Gastroesophageal sphincter (tissue), 4 donors: ENCODE measurements at regions not wholly inside any gene's neighbourhood (a gene's known extent, or its start where the extent isn't known, plus 50 kb on each side); places are given as distances from the start of the nearest gene placed in this dataset.
"Not testable (repeated sequence)": the region's sequence is repeated elsewhere in the genome, so short reads cannot be mapped to it uniquely, and the experiment has no call there.

Source experiments
- ATAC-seq: fragments of 150-250 bp; one replicate; pipeline ENCODE4 v1.9.1; 2016; ENCODE audit warnings: mild to moderate bottlenecking, moderate library complexity
- H3K27ac ChIP-seq, 4 donors: fragments of 200-600 bp; sonication (generic) in 3 of 4; 1 replicate in 3 of 4; 2 replicates in 1 of 4; pipeline ENCODE4 v1.5.1; 2016 to 2019
- H3K27me3 ChIP-seq: fragments of 200-600 bp; sonication (generic); one replicate; pipeline ENCODE4 v1.5.1; 2019
- H3K36me3 ChIP-seq, 2 donors: fragments of 200-600 bp; sonication (generic); one replicate each; pipeline ENCODE4 v1.5.1; 2019; ENCODE audit warnings: control low read depth in 1 of 2
- H3K4me1 ChIP-seq, 3 donors: fragments of 200-600 bp; sonication (generic); 1 replicate in 2 of 3; 2 replicates in 1 of 3; pipeline ENCODE4 v1.5.1; 2016 to 2019; ENCODE audit warnings: control low read depth in 2 of 3
- H3K4me3 ChIP-seq, 2 donors: fragments of 200-600 bp; sonication (generic); one replicate each; pipeline ENCODE4 v1.5.1; 2019; ENCODE audit warnings: mild to moderate bottlenecking in 1 of 2, moderate library complexity in 1 of 2
- H3K9me3 ChIP-seq, 3 donors: fragments of 200-600 bp; sonication (generic); one replicate each; pipeline ENCODE4 v1.5.1; 2017 to 2019; ENCODE audit warnings: control low read depth in 2 of 3
- WGBS, 2 donors: methylation state at CpG; one replicate each; pipeline ENCODE4 v1.1.5; 2018; ENCODE audit warnings: low coverage in 1 of 2; 5-methylcytosine and 5-hydroxymethylcytosine counted together
- TF ChIP-seq, protein P1 (sequence below), 4 experiments: fragments of 200-600 bp in 2 of 4; fragments of 450-650 bp in 2 of 4; sonication (generic) in 1 of 4; IDR thresholded peaks; one replicate each; pipeline ENCODE4 v1.5.1; 2017 to 2019; ENCODE audit warnings: antibody characterized with exemption in 4 of 4, mild to moderate bottlenecking in 2 of 4, moderate library complexity in 2 of 4

- not testable (repeated sequence) for H3K4me1 ChIP-seq, H3K36me3 ChIP-seq, H3K4me3 ChIP-seq, H3K9me3 ChIP-seq, ATAC-seq, H3K27ac ChIP-seq
- WGBS, 2 donors: 36 to 40% methylated on average over 4 to 7 of the region's 8 CpGs
- H3K27me3 ChIP-seq: peaks cover 21% of the 10 kb centered on the region
Measured at GRCh38 chr11:3511416-3512132, 130.2 kb downstream of the ART5 start.

DNA sequence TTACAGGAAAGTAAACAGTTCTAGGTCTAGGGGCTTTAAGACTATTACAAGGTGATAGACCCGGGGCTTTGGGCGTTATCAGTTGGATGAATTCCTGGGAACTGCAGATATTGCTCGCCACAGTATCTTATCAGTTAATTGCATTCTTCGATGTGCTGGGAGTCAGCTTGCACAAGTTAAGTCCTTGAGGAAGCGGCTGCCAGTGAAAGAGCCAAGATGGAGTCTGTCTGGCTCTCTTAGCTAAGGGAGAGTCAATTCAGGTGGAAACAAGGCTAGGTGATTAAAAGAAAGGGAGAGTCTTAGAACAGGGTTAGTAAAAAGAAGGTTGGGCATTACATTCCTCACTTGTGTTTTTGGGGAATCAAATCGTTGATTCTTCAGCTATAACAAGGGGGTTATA, 130.6 kb upstream of the ZNF195 start:
- ATAC-seq: not testable (repeated sequence)
- 20 to 62% methylated on average over 6 of the region's 6 CpGs for whole genome bisulfite sequencing, 2 donors

DNA sequence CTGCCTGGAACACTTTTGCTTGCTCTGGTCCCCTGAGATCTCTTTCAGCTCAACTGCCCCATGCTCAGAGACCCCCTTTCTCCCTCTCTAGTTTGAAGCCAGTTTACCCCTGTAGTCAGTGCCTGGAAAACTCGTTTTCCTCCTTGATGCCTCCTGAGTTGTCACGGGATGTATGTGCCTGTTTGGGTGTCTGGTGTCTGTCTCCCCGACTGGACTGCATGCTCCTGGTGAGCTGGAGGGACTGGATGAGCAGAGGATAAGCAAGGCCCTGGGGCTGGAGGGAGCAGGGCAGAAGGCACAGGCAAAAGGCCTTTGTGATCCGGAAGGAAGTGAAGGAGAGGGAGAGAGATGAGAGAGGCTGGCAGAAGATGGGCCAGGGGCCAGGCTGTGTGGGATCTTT, 120.3 kb upstream of the ZNF195 start:
- not testable (repeated sequence) for H3K36me3 ChIP-seq, H3K27ac ChIP-seq
- WGBS, 2 donors: 47% methylated on average over 2 of the region's 4 CpGs; no CpG with 5 or more reads in 1 of the 2 donors

More for the DNA sequence above, 130.6 kb upstream of the ZNF195 start:
- H3K27ac ChIP-seq, H3K4me3 ChIP-seq, H3K9me3 ChIP-seq, H3K36me3 ChIP-seq, H3K4me1 ChIP-seq: not testable (repeated sequence)
- peaks cover 21% of the 10 kb centered on the region for H3K27me3 ChIP-seq

GRCh38 chr11:3498356-3498755, 119.4 kb upstream of the ZNF195 start:
- H3K4me3 ChIP-seq, ATAC-seq, H3K27me3 ChIP-seq, H3K27ac ChIP-seq, H3K9me3 ChIP-seq, H3K36me3 ChIP-seq, H3K4me1 ChIP-seq: not testable (repeated sequence)
- WGBS, 2 donors: no CpG with 5 or more reads among the region's 4 CpGs

More for the DNA sequence above, 120.3 kb upstream of the ZNF195 start:
- H3K27me3 ChIP-seq, H3K4me3 ChIP-seq, H3K9me3 ChIP-seq, H3K4me1 ChIP-seq, ATAC-seq: not testable (repeated sequence)

GRCh38 chr11:3493152-3493551, 114.2 kb upstream of the ZNF195 start:
- not testable (repeated sequence) for ATAC-seq, H3K27ac ChIP-seq, H3K36me3 ChIP-seq, H3K9me3 ChIP-seq, H3K27me3 ChIP-seq, H3K4me1 ChIP-seq, H3K4me3 ChIP-seq
- WGBS, 2 donors: no CpG with 5 or more reads among the region's 4 CpGs

DNA sequence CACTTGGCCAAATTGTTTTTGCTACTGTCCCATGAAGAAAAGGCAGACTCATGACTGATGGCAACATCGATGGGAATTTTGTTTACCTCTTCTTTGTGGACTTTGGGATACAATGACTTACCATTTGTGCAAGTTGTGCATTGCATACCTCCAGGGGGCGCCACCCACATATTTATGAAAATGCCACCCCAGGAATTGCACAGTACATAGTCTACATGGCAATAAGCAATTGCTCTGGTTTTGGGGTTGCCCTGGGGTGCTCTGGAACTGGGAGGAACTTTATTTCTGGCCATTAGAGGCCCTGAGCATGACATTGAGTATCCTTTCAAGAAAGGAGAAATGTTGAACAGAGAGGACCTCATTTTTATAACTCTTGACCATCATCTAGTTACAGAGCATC, 109.1 kb upstream of the ZNF195 start:
- not testable (repeated sequence) for H3K9me3 ChIP-seq, H3K4me1 ChIP-seq, H3K27ac ChIP-seq, H3K4me3 ChIP-seq, H3K36me3 ChIP-seq, ATAC-seq, H3K27me3 ChIP-seq
- WGBS, 2 donors: 20% methylated on average over 1 of the region's 2 CpGs; no CpG with 5 or more reads in 1 of the 2 donors

- H3K27me3 ChIP-seq, H3K4me1 ChIP-seq, H3K4me3 ChIP-seq, H3K9me3 ChIP-seq, ATAC-seq, H3K27ac ChIP-seq, H3K36me3 ChIP-seq: not testable (repeated sequence)
- WGBS, 2 donors: no CpG with 5 or more reads among the region's 10 CpGs
Measured at GRCh38 chr11:3485737-3486136, 106.8 kb upstream of the ZNF195 start.

DNA sequence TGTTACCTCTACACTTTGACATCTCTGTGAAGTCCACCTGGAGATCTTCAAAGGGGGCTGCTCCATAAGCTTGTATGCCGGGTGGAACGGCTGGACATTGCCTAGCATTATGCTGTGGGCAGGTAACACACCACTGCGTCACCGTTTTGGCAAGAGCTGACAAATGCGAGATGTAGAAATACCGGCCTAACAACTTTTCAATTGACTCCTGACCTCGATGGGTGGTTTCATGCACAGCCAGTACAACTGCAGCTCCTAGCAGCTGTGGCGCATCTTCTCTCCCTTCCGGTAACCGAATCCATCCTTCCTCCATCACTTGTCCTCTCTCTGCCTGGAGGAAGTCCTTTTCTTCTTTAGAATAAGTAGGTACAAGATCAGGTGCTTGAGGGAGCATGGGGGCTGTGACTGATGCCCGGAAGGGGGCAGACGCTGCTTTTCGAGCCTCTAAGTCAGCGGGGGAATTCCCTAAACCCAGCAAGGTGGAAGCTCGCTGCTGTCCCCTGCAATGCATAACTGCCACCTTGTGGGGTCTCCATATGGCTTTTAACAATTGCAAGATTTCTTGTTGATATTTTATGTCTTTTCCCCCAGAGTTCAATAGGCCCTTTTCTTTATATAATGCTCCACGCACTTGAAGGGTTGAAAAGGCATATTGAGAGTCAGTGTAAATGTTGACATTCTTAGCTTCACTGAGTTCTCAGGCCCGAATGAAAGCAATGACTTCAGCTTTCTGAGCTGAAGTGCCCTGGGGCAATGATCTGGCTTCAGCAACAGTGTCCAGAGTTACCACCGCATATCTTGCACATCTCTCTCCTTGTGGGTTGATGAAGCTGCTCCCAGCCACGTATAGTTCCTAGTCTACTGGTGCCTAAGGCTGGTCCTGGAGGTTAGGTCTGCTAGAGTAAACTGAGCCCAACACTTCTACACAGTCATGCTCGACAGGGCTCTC, 98.3 kb upstream of the ZNF195 start:
- H3K4me1 ChIP-seq, H3K36me3 ChIP-seq, H3K4me3 ChIP-seq, H3K27me3 ChIP-seq, ATAC-seq, H3K9me3 ChIP-seq, H3K27ac ChIP-seq: not testable (repeated sequence)
- 60 to 75% methylated on average over 3 to 16 of the region's 20 CpGs for WGBS, 2 donors

DNA sequence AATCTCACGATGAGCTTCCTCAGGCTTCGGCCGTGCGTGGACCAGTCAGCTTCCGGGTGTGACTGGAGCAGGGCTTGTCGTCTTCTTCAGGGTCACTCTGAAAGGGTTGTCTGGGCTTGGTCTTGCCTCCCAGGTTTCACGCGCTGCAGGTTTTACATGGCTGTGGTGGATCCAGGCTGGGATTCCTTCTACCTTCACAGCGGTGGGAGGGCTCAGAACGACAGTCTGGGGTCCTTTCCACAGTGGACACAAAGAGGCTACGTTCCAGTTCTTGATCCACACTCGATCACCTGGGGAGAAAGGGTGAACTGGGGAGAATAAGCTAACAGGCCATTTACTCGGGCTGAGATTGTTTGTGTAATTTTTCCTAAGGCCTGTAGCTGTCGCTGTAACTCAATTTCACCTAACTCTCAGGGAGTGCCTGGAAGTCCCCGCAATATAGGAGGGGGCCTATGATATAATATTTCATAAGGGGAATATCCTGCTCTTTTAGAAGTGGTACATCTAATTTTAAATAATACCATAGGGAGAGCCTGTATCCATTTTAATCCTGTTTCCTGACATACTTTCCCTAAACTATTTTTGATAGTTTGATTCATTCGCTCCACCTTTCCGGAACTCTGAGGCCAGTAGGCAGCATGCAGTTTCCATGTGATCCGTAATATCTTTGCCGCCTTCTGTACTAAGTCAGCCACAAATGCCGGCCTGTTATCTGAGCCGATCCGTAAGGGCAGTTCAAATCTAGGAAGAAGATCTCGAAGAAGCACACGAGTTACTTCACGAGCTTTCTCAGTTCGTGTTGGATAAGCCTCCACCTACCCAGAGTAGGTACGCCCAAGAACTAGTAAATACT, 97.4 kb upstream of the ZNF195 start:
- TF ChIP-seq, protein P1, sequence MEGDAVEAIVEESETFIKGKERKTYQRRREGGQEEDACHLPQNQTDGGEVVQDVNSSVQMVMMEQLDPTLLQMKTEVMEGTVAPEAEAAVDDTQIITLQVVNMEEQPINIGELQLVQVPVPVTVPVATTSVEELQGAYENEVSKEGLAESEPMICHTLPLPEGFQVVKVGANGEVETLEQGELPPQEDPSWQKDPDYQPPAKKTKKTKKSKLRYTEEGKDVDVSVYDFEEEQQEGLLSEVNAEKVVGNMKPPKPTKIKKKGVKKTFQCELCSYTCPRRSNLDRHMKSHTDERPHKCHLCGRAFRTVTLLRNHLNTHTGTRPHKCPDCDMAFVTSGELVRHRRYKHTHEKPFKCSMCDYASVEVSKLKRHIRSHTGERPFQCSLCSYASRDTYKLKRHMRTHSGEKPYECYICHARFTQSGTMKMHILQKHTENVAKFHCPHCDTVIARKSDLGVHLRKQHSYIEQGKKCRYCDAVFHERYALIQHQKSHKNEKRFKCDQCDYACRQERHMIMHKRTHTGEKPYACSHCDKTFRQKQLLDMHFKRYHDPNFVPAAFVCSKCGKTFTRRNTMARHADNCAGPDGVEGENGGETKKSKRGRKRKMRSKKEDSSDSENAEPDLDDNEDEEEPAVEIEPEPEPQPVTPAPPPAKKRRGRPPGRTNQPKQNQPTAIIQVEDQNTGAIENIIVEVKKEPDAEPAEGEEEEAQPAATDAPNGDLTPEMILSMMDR (IDR thresholded peaks at IDR 0.05): peak in 1 of 4 experiments; percentile 20
- H3K27me3 ChIP-seq, H3K36me3 ChIP-seq, H3K4me1 ChIP-seq, H3K27ac ChIP-seq, H3K4me3 ChIP-seq, ATAC-seq, H3K9me3 ChIP-seq: not testable (repeated sequence)
- 37 to 69% methylated on average over 2 to 14 of the region's 27 CpGs for WGBS, 2 donors

GRCh38 chr11:3468963-3469362, 90.0 kb upstream of the ZNF195 start:
- H3K9me3 ChIP-seq, H3K27ac ChIP-seq, H3K4me1 ChIP-seq, H3K36me3 ChIP-seq, H3K4me3 ChIP-seq, ATAC-seq, H3K27me3 ChIP-seq: not testable (repeated sequence)
- WGBS, 2 donors: 56 to 76% methylated on average over 5 to 7 of the region's 8 CpGs

DNA sequence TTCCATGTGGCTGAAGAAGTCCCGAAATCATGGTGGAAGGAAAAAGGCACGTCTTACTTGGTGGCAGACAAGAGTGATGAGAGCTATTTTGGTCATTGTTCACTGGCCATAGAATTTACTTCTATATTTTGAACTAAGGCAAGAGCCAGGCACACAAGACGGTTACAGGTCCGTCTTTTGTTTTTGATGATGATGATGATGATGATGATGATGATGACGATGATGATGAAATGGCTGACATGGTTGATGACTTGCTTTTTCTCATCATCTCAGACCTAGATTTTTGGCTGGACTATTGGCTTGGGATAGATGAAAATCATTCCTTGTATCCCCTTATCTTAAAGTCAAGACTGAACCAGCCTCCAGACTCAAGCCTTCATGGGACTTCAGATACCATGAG, 88.7 kb upstream of the ZNF195 start:
- H3K4me1 ChIP-seq, H3K4me3 ChIP-seq, H3K36me3 ChIP-seq, H3K27ac ChIP-seq, ATAC-seq, H3K9me3 ChIP-seq, H3K27me3 ChIP-seq: not testable (repeated sequence)
- 73 to 91% methylated on average over 4 to 5 of the region's 5 CpGs for WGBS, 2 donors

- H3K4me3 ChIP-seq: not testable (repeated sequence)
Measured at GRCh38 chr11:3455666-3456065, 76.7 kb upstream of the ZNF195 start.

More at GRCh38 chr11:3455666-3456065, 76.7 kb upstream of the ZNF195 start:
- 55% methylated on average over 1 of the region's 10 CpGs; no CpG with 5 or more reads in 1 of the 2 donors for WGBS, 2 donors
- H3K4me1 ChIP-seq, H3K27ac ChIP-seq, H3K9me3 ChIP-seq, H3K36me3 ChIP-seq, ATAC-seq: not testable (repeated sequence)
- peaks cover 13% of the 10 kb centered on the region for H3K27me3 ChIP-seq
